ENCODE measurements at regions not wholly inside any gene's neighbourhood (a gene's known extent, or its start where the extent isn't known, plus 50 kb on each side); places are given as distances from the start of the nearest gene placed in this dataset.

GRCh38 chr18:56538746-56539145, 99.6 kb downstream of the TXNL1 start:
- TF ChIP-seq CTCF (IDR thresholded peaks at IDR 0.05; ENCODE audit: insufficient read depth, low read depth, low read length), result no peak
- TF ChIP-seq EZH2 (IDR thresholded peaks at IDR 0.05; ENCODE audit: insufficient read depth, low read length), result no peak
